ENCODE measurements at regions not wholly inside any gene's neighbourhood (a gene's known extent, or its start where the extent isn't known, plus 50 kb on each side); places are given as distances from the start of the nearest gene placed in this dataset.

GRCh38 chr12:58450868-58451482, 469.3 kb downstream of the LRIG3 start:
- TF ChIP-seq GABPA (IDR thresholded peaks at IDR 0.05 in 1 of 2, conservative IDR thresholded peaks at IDR 0.05 in 1 of 2) (no peak), CTCF (IDR thresholded peaks at IDR 0.05; ENCODE audit: low read depth, low read length, missing input control) (no peak), TAF1 (conservative IDR thresholded peaks at IDR 0.05) (no peak), YY1 (IDR thresholded peaks at IDR 0.05) (no peak), ZBTB33 (IDR thresholded peaks at IDR 0.05) (no peak), MAX (IDR thresholded peaks at IDR 0.05) (no peak)

All from liver (tissue), 3 donors.